ENCODE measurements at regions not wholly inside any gene's neighbourhood (a gene's known extent, or its start where the extent isn't known, plus 50 kb on each side); places are given as distances from the start of the nearest gene placed in this dataset.

GRCh38 chrX:35122756-35123155 lies 180.2 kb downstream of the FAM47B start:
- Histone ChIP-seq H3K27ac (replicated peaks in 1 of 4) (no peak overlapping the region), H3K9me3 (no peaks in the 10 kb centered on the region), H3K27me3 (no peaks in the 10 kb centered on the region), H3K4me1 (no peaks in the 10 kb centered on the region), H3K36me3 (no peaks in the 10 kb centered on the region), H3K4me3 (no peak overlapping the region)
- TF ChIP-seq POLR2AphosphoS5 (IDR thresholded peaks at IDR 0.05) (no peak), CTCF (IDR thresholded peaks at IDR 0.05) (no peak), EP300 (IDR thresholded peaks at IDR 0.05) (no peak)
- WGBS: 69% methylated on average over 1 of the region's 1 CpG
- DNase-seq (ENCODE audit: extremely low spot score): no peak
- intact Hi-C loops (cut with DNase I): no loop called here

GRCh38 chrX:35149517-35149916 lies 206.9 kb downstream of the FAM47B start:
- Histone ChIP-seq H3K4me1 (no peaks in the 10 kb centered on the region), H3K36me3 (no peaks in the 10 kb centered on the region), H3K9me3 (no peaks in the 10 kb centered on the region), H3K27ac (replicated peaks in 1 of 4) (no peak overlapping the region), H3K27me3 (no peaks in the 10 kb centered on the region), H3K4me3 (no peak overlapping the region)
- intact Hi-C loops (cut with DNase I): no loop called here
- TF ChIP-seq CTCF (IDR thresholded peaks at IDR 0.05) (no peak), POLR2AphosphoS5 (IDR thresholded peaks at IDR 0.05) (no peak), POLR2A (IDR thresholded peaks at IDR 0.05; ENCODE audit: low read depth) (no peak), EP300 (IDR thresholded peaks at IDR 0.05) (no peak)
- 64% methylated on average over 1 of the region's 1 CpG for WGBS
- no peak for DNase-seq (ENCODE audit: extremely low spot score)

GRCh38 chrX:35150052-35150451 lies 207.5 kb downstream of the FAM47B start:
- intact Hi-C loops (cut with DNase I): no loop called here
- Histone ChIP-seq H3K4me3 (no peak overlapping the region), H3K27ac (replicated peaks in 1 of 4) (no peak overlapping the region), H3K36me3 (no peaks in the 10 kb centered on the region), H3K4me1 (no peaks in the 10 kb centered on the region), H3K9me3 (no peaks in the 10 kb centered on the region), H3K27me3 (no peaks in the 10 kb centered on the region)
- WGBS: 65% methylated on average over 4 of the region's 4 CpGs
- no peak for TF ChIP-seq POLR2AphosphoS5 (IDR thresholded peaks at IDR 0.05)
- no peak for DNase-seq (ENCODE audit: extremely low spot score)

GRCh38 chrX:35150642-35151239 lies 208.1 kb downstream of the FAM47B start:
- TF ChIP-seq EP300 (IDR thresholded peaks at IDR 0.05) (no peak), CTCF (IDR thresholded peaks at IDR 0.05) (no peak), POLR2A (IDR thresholded peaks at IDR 0.05; ENCODE audit: low read depth) (no peak), POLR2AphosphoS5 (IDR thresholded peaks at IDR 0.05) (no peak)
- Histone ChIP-seq H3K27me3 (no peaks in the 10 kb centered on the region), H3K27ac (replicated peaks in 1 of 4) (no peak overlapping the region), H3K36me3 (no peaks in the 10 kb centered on the region), H3K4me1 (no peaks in the 10 kb centered on the region), H3K4me3 (no peak overlapping the region), H3K9me3 (no peaks in the 10 kb centered on the region)
- intact Hi-C loops (cut with DNase I): no loop called here
- 76% methylated on average over 7 of the region's 7 CpGs for whole genome bisulfite sequencing
- no peak for DNase-seq (ENCODE audit: extremely low spot score)

GRCh38 chrX:35166023-35166422 lies 223.4 kb downstream of the FAM47B start:
- WGBS: 35% methylated on average over 2 of the region's 2 CpGs
- no peaks in the 10 kb centered on the region for H3K9me3 ChIP-seq
- TF ChIP-seq CTCF (IDR thresholded peaks at IDR 0.05): no peak
- no peak for TF ChIP-seq POLR2A (IDR thresholded peaks at IDR 0.05; ENCODE audit: low read depth)
- no peak for TF ChIP-seq POLR2AphosphoS5 (IDR thresholded peaks at IDR 0.05)
- TF ChIP-seq EP300 (IDR thresholded peaks at IDR 0.05): no peak
- H3K4me3 ChIP-seq: no peak overlapping the region
- H3K27ac ChIP-seq (replicated peaks in 1 of 4): no peak overlapping the region
- no peaks in the 10 kb centered on the region for H3K27me3 ChIP-seq
- intact Hi-C loops (cut with DNase I): no loop called here
- no peaks in the 10 kb centered on the region for H3K4me1 ChIP-seq
- H3K36me3 ChIP-seq: no peaks in the 10 kb centered on the region
- DNase-seq (ENCODE audit: extremely low spot score): no peak
